ENCODE measurements at regions not wholly inside any gene's neighbourhood (a gene's known extent, or its start where the extent isn't known, plus 50 kb on each side); places are given as distances from the start of the nearest gene placed in this dataset.

GRCh38 chr11:112795142-112795815, 165.9 kb upstream of the NCAM1 start:
- peak in 1 of 2 donors; percentile 4 for DNase-seq

GRCh38 chr11:112795911-112796649, 165.1 kb upstream of the NCAM1 start:
- no peak for DNase-seq

GRCh38 chr11:112797092-112797491, 164.1 kb upstream of the NCAM1 start:
- DNase-seq, result no peak

- no peak for DNase-seq
Measured at GRCh38 chr11:112797648-112798293, 163.4 kb upstream of the NCAM1 start.

GRCh38 chr11:112801025-112801816, 160.0 kb upstream of the NCAM1 start:
- DNase-seq, result no peak

GRCh38 chr11:112801817-112802088, 159.5 kb upstream of the NCAM1 start:
- no peak for DNase-seq

GRCh38 chr11:112805658-112806057, 155.6 kb upstream of the NCAM1 start:
- DNase-seq, result no peak

- DNase-seq, result no peak
Measured at GRCh38 chr11:112806256-112806655, 155.0 kb upstream of the NCAM1 start.

GRCh38 chr11:112806876-112807275, 154.3 kb upstream of the NCAM1 start:
- no peak for DNase-seq

- DNase-seq, result no peak
Measured at GRCh38 chr11:112809429-112809828, 151.8 kb upstream of the NCAM1 start.

GRCh38 chr11:112810951-112811350, 150.3 kb upstream of the NCAM1 start:
- no peak for DNase-seq

GRCh38 chr11:112811783-112812182, 149.4 kb upstream of the NCAM1 start:
- DNase-seq, result no peak

- no peak for DNase-seq
Measured at GRCh38 chr11:112812729-112813128, 148.5 kb upstream of the NCAM1 start.

GRCh38 chr11:112814168-112814567, 147.1 kb upstream of the NCAM1 start:
- no peak for DNase-seq

GRCh38 chr11:112817376-112817775, 143.8 kb upstream of the NCAM1 start:
- no peak for DNase-seq

- DNase-seq, result no peak
Measured at GRCh38 chr11:112822478-112823274, 138.5 kb upstream of the NCAM1 start.

GRCh38 chr11:112826026-112826425, 135.2 kb upstream of the NCAM1 start:
- no peak for DNase-seq

GRCh38 chr11:112826788-112827187, 134.4 kb upstream of the NCAM1 start:
- no peak for DNase-seq

- DNase-seq, result no peak
Measured at GRCh38 chr11:112828421-112828820, 132.8 kb upstream of the NCAM1 start.

- no peak for DNase-seq
Measured at GRCh38 chr11:112829971-112830654, 131.1 kb upstream of the NCAM1 start.

GRCh38 chr11:112831041-112831440, 130.2 kb upstream of the NCAM1 start:
- no peak for DNase-seq
